Embryonic facial prominence (tissue), 1 donor: ENCODE measurements at regions not wholly inside any gene's neighbourhood (a gene's known extent, or its start where the extent isn't known, plus 50 kb on each side); places are given as distances from the start of the nearest gene placed in this dataset.
"Not testable (repeated sequence)": the region's sequence is repeated elsewhere in the genome, so short reads cannot be mapped to it uniquely, and the experiment has no call there.

Source experiments
- DNase-seq: peaks from one replicate; pipeline ENCODE4 v3.0.0-alpha.2; 2016; ENCODE audit errors: extremely low spot score

DNA sequence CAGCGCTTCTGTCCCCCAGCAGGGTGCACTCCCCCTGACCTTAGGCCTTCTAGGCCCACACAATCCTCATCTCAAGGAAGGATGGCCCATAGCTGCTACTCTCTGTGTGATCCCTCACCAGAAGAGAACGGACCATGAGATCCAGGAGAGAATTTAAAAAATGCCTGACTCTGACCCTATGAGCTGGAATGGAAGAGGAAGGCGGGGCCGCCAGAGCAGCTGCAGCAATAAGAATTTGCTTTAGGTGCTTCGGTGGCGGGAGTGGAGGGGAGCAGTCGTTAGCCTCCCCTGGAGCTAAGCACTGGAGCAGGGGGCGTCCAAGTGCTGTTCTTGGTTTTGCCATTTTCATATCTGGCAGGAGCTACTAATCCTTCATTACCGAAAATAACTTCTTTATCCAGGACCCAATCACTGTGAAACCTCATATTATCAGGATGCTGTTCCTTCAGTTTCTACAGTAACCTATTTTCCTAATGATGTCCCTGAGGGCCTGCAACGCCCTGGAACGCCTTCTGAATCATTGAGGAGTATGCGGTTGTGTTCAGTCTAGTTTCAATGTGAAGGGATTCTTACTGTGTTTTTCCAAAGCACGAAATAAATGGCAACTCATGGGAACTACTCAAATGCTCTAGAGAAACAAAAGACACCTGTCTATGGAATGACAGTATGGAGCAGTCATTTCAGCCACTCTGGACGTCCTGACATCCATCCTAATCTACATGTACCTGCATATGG is 105.1 kb upstream of the SIX2 start:
- DNase-seq = no peak

DNA sequence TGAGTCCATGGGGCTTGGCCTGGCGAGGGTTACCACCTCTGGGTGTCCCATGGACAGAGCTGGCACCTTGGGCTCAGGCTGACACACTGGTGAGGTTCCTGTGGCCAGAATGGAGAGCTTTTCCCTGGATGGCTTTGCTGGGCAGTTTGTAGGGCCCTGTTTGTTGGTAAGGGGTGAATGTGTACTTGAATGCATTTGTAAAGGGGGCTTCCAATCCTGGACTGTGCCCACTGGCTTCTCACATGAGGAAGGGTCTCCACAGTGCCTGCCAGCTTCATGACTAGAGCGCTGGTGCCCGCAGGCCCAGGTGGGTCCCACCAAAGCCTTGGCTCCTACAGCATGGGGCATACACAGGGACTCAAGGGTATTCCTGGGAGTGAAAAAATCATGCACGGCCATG is 103.5 kb upstream of the SIX2 start:
- no peak for DNase-seq

DNA sequence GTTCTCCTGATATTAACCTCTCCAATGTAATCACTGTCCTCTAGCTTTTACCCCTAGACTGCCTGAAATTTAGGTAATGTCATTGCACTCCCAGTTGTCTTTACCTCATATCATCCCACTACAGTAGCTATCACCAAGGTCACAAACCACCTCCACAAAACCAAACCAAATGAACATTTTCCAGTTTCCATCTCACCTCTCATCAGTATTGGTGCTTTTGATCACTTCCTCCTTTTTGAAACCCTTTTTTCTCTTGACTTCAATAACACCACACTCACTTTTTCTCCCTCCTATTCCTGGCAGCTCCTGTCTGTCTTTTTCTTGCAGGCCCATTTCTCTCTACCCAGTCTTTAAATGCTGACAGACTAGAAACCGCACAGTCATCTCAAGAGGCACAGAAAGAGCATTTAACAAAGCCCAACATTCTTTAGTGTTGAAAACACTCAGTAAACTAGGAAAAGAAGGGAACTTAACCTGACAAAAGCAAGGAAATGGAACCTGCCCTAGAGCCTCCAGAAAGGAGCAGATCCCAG is 95.9 kb upstream of the SIX2 start:
- DNase-seq = no peak

DNA sequence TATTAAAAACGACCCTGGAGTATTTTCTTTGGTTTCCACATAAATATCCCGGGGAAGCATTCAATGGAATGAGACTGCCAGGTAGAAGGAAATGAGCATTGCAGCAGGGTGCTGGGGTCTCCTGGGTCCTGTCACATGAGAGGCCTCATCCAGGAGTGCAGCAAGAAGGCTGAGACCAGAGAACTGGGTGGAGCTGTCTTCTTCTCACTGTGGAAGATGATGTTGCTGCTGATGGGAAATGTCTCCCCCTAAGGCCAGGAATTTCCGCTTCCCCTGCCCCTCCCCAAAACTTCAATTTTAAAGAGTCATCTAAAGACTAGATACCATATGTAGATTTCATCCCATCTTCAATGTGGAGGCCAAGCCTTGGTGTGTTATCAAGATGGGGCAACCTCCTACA is 95.2 kb upstream of the SIX2 start:
- DNase-seq = no peak

DNA sequence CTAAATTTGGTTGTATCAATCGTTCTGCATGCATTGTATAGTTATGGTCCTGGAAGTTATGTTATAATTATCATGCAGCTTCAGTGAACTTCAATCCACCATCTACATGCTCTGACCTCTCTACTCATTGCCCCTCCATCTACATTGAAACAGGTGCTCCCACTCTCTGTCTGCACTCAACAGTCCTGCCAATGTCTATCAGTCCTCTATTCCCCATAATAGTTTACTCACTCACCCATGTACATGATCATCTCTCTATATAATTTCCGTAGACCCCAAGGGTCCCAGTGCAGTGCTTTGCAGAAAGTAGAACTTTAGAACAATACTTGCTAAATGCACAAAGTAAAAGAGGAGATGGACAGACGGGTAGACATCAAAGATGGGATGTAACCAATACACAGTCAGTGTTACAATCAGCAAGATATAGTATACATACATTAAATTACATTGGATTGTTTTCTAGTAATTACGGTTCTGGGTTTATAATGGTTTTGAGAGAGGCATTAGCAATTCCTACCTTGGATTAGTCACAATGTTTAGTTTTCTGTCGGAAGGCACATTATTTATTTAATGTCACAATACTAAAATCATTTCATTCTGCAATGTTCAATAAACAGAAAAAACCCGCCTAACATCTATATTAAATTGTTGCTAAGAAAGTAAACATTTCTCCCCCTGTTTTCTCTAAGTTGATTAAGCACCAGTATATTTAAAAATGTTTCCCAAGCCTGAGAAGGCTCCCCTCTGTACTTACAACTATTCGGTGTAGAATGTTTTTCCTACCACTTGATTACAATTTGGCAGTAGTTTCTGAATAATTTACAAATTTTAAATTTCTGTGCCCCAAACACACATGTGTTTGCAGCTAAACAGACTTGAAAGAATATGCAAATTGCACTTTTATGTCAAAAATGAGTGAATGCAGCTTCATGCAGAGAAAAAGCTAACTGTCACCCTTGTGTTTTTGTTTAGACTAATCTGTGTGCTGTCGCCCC is 94.4 kb upstream of the SIX2 start:
- DNase-seq = no peak

DNA sequence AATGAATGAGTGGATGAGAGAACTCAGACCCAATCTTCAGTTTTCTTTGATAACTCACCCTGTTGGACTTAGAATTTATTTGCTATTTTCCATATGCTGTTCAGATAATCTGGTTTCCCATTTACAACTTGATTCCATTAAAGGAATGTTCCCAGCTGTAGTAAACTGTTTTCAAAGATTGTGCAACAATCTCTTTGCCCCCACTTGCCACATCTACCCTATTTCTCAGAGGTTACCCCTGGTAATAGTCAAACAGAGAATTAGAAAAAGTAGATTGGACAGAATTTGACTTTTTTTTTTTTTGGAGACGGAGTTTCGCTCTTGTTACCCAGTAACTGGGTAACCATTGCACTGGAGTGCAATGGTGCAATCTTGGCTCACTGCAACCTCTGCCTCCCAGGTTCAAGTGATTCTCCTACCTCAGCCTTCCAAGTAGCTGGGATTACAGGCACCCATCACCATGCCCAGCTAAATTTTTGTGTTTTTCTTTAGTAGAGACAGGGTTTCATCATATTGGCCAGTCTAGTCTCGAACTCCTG is 93.4 kb upstream of the SIX2 start:
- DNase-seq = no peak

DNA sequence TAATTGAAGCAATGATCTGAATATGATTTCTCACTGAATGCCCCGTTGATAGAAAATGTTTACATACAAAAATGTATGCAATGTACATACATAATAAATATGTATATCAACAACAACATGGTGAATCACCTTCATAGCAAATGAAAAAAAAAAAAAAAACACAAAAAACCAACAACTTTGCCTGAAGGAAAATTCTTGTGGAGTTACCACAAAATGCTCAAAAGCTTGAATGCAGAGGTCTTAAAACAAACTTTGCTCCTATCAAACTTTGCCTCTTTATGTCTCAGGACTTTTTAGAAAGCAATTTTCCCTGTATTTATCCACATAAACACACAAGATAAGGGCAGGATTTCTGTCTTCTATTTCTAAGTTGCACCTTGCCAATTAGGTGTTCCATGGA is 92.9 kb upstream of the SIX2 start:
- no peak for DNase-seq

DNA sequence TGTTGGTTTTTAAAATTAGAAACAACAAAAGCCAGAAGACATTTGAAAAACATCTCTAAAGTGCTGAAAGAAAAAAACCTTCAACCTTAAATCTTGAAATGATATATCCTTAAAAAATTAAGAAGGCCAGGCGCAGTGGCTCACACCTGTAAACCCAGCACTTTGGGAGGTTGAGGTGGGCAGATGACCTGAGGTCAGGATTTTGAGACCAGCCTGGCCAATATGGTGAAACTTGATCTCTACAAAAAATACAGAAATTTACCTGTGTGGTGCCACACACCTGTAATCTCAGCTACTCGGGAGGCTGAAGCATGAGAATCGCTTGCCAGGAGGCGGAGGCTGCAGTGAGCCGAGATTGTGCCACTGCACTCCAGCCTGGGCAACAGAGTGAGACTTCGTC is 87.7 kb upstream of the SIX2 start:
- DNase-seq = no peak

DNA sequence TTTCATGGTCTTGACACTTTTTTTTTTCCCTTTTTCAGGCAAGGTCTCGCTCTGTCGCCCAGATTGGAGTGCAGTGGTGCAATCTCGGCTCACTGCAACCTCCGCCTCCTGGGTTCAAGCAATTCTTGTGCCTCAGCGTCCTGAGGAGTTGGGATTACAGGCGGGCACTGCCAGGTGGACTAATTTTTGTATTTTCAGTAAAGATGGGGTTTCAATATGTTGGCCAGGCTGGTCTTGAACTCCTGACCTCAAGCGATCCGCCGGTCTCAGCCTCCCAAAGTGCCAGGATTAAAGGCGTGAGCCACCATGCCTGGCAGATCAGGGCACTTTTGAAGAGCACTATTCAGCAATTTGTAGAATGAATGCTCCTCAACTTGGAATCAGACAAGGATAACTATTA is 86.8 kb upstream of the SIX2 start:
- not testable (repeated sequence) for DNase-seq

DNA sequence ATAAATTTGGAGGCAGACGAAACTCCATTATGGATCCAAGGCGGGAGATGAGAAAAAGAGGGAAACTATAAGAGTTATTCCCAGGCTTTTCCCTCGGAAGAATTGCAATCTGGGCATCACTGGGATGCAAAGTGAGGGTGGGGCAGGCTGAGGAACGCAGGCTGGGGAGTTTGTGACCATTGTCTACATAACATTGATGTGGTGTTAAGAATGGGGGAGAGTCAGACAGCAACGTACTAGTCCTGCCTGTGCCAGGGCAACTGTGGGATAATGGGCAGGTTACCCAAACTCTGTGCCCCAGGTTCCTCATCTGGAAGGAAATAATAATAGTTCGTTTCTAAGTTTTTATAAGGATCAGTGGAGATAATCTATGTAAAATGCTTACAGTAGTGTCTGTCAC is 84.4 kb upstream of the SIX2 start:
- DNase-seq = no peak

DNA sequence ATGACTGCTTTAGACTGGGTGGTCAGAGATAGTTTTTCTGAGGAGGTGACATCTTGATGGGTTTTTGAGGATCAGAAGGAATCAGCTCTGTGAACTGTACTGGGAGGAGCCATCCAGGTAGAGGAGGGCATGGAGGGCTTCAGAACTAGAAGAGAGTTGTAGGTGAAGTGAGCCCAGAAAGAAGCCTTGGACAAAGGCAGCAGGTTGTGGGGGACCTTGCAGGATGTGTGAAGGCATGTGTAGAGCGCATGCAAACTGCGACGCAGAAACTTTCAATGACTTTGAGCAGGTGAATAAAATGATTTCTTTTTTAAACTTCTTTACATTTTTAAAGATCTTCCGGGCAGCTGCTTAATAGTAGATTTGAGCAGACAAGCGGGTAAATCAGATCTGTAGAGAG is 83.9 kb upstream of the SIX2 start:
- DNase-seq = no peak

DNA sequence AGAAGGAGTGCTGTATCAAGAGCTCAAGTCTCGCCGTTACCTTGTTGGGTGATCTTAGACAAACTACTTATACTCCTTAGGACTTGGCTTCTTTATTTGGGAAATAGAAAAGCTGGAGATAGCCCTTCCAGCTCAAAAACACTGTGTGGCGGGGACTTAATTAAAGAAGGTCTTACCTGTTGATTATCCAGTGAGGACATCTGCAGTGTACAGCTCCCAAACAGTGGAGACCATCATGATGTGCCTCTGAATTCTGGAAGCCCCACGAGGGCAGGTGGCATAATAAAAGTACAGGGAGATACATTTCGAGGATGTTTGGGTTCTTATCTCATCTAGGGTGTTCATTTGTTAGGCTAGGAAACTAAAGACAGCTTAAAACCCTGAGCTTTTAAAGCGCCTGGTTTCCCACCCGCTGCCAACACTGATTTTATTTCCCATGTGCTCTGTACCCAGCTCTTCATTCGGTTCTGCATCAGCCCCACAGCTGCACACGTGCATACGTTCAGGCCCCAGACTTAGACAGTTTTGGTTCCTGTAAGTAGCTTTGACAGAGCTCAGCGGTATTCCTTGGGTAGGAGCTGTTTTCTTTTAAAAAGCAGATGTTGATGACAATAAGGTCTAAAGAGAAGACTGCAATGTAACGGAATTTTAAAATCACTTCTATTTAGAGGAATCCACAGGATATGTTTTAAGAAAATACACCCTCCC is 80.5 kb upstream of the SIX2 start:
- no peak for DNase-seq

DNA sequence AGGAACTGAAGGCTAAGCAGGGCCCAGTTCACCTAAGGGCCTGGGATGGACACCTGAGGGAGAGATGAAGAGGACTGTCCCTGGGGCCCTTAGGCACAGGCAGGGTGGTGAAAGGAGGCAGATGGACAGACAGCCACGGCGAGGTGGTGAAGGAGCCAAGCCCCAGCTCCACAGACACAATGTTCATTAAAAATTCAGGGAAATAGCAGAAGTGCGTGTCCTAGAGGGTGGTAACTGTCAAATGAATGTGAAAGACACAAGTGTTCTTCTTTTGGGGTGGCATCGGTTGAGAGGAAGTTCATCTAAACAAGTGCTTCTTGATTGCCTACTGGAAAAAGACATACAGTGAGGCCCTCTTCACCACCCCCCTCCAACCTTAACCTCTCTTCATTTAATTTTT is 76.2 kb upstream of the SIX2 start:
- no peak for DNase-seq

DNA sequence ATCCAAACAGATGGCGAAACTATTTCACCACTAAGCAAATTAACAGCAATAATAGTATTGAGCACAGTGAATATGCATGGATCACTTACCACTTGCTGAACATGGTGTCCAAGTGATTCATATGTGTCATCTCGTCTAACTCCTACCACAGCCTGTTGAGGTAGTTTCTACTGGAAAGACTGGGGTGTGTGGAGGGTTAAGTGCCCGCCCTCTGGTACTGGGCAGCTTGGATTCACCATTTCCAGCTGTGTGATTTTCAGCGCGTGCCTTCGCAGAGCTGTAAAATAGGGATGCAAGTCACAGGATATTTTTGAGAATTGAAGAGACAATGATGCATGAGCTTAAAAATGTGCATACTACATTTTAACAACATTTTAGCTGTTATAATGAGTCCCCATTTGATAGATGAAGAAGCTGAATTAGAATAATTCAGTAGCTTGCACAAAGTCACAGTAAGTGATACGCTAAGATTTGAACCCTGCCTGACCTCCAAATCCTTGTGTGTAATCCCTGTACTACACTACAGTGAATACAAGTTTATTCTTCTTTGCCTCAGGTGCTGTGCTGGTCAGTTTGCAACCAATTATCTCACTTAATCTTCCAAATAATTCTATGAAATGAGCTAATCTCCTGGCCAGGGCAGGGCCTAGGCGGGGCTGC is 75.2 kb upstream of the SIX2 start:
- DNase-seq = no peak

DNA sequence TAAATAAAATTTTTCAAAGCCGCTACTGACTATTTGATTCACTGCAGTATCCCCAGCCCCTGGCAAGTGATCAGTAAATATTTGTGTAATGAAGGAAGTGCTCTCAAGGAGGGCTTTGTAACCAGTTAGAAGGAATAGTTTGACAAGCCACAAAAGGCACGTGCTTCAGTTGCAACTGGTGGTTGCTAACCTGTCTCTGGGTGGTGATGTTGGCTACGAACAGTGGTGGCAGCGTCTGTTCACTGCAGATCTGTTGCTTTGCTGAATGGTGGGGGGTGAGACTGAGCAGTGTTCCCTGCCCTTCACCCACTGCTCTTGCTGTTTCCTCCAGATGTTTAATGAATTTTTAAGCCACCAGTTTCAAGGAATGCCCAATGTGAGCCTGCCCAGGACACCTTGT is 73.9 kb upstream of the SIX2 start:
- DNase-seq = no peak

DNA sequence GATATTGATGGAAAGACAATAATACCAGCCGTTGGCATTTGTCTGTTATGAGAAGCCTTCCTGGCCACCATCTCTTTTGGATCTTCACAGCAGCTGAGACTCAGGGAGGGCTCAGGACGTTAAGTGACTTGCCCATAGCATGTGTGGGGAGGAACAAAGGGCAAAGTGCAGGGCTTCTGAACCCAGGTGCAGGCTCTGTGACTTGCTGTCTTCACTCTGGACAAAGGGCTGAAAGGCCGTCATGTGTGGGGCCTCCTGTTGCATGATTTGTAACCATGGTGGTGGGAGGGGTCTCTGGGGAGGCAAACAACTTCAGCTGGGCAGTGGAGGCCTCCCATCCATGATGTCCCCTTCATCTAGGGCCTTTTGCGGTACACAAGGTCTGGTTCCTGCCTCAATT is 65.5 kb upstream of the SIX2 start:
- DNase-seq = no peak

DNA sequence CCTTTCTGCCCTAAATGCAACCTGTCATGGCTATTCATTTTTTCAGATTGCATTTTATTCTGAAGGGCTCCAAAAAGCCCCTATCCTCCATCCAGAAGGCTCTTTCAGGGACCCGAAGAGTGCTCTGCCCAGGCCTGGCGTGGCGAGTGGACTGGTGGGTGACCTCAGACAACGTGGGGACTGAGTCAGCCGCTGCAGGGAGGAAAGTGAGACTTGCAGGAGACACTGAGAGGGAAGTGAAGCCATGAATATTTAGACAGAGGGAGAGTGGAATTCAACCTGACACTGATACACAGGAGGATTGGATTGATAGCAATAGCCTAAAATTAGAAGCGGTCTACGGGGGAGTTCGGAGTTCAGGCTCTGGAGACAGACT is 63.6 kb upstream of the SIX2 start:
- DNase-seq = no peak

DNA sequence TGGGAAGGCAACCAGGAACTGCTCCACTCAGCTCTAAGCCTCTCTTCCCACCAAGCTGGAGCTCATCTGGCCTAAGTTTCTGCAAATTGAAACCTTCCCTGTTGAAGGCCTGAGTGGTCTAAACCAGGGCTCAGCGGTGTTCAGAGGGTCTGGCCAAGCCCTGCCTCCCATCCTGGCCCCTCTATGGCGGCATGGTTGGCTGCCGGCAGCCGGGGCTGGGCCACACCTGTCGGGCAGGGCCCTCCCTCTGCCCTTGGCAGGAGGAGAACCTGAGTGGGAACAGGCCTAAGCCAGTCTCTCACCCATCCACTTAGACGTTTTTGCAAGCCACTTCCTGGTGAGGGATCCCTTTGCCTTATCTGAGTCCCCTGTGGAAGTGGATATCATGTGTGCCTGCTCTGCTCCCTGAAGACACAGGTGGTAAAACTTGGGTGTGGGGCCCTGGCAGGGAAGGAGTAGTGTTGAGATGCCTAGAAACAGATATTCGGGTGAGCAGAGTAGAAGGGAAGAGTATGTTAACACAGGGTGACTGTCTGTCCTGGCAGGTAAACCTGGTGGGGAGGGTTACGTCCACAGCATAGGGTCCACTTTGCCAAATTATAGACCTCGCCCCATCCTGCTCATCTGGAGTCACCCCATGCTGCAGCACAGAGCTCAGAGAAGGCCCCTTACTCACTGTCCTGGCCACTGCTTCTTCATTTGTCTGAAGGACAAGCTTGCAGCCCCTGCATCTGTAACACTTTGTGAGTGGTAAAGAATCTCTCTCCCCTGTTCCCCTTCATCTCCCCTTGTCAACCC is 63.0 kb upstream of the SIX2 start:
- DNase-seq = no peak

DNA sequence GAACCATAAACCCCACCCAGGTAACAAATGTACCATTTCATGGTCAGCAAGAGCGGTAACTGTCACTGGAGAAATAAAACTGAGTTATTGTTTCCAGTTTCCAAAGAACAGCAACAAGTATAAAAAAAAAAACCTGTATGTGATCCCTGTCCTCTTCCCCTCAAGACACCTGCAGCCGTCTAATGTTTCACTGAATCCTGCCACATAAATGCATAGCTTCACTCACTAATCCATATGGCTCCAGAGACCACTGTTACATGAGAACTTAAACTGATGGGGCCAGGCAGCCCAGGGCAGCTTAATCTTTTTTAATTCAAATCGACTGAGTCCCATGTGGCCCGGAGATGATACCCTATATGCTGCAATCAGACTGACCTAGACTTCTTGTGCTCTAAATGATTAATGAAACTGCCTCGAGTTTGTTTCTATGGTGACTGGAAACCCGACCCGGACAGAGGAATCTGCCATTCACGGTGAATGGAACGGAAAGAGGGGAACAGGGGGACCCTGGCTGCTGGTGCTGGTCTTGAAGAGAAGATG is 60.9 kb upstream of the SIX2 start:
- no peak for DNase-seq

DNA sequence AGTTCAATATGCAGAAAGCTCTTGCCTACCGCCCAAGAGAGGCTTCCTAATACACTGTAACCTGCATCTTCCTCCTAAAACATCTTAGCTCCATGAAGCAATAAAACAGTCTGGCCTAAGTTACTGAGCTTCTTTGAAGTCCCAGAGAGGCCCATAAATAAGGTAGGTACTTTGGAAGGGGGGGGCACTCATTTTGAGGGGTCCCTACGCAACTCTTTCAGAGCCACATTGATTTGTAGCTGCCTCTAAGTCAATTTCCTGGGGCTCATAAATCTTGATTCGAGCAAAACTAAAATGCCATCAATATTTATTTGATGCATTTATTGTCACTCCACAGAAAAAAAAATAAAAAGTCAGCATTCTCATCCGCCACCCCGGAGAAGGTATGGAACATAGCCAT is 60.4 kb upstream of the SIX2 start:
- no peak for DNase-seq
